ENCODE measurements at regions not wholly inside any gene's neighbourhood (a gene's known extent, or its start where the extent isn't known, plus 50 kb on each side); places are given as distances from the start of the nearest gene placed in this dataset.

DNA sequence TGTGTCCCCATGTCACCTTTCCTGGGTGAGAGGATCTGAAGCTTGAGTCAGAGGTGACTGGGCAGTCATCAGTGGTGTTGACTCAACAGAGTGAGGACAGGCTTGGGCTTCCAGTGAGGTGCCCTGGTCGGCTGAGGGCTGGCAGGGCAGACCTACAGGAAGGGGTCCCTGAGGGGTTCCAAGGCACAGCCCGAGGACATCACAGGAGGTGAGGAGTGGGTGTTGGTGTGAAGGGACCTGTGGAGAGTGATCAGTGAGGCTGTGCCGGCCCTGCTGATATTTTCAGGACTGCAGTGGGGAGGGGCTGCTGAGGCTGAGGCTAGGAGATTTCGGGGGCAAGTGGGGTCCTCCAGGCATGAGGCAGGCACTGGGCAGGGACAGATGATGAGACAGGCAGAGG, 545.5 kb downstream of the TCERG1L start:
- TF ChIP-seq, protein P1, sequence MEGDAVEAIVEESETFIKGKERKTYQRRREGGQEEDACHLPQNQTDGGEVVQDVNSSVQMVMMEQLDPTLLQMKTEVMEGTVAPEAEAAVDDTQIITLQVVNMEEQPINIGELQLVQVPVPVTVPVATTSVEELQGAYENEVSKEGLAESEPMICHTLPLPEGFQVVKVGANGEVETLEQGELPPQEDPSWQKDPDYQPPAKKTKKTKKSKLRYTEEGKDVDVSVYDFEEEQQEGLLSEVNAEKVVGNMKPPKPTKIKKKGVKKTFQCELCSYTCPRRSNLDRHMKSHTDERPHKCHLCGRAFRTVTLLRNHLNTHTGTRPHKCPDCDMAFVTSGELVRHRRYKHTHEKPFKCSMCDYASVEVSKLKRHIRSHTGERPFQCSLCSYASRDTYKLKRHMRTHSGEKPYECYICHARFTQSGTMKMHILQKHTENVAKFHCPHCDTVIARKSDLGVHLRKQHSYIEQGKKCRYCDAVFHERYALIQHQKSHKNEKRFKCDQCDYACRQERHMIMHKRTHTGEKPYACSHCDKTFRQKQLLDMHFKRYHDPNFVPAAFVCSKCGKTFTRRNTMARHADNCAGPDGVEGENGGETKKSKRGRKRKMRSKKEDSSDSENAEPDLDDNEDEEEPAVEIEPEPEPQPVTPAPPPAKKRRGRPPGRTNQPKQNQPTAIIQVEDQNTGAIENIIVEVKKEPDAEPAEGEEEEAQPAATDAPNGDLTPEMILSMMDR (IDR thresholded peaks at IDR 0.05), result no peak
- intact Hi-C loops (cut with DNase I), result no loop called here
- no peaks in the 10 kb centered on the region for H3K36me3 ChIP-seq
- no peak overlapping the region for H3K4me3 ChIP-seq
- no peaks in the 10 kb centered on the region for H3K27me3 ChIP-seq
- peak in 1 of 3 donors; percentile 38 for DNase-seq
- no peaks in the 10 kb centered on the region for H3K9me3 ChIP-seq
- no peak for ATAC-seq
- WGBS (ENCODE audit: insufficient coverage, low coverage, low lambda C conversion rate, missing lambda C conversion rate), result 52% methylated on average over 4 of the region's 4 CpGs
- H3K4me1 ChIP-seq, result no peaks in the 10 kb centered on the region
- no peak overlapping the region for H3K27ac ChIP-seq

DNA sequence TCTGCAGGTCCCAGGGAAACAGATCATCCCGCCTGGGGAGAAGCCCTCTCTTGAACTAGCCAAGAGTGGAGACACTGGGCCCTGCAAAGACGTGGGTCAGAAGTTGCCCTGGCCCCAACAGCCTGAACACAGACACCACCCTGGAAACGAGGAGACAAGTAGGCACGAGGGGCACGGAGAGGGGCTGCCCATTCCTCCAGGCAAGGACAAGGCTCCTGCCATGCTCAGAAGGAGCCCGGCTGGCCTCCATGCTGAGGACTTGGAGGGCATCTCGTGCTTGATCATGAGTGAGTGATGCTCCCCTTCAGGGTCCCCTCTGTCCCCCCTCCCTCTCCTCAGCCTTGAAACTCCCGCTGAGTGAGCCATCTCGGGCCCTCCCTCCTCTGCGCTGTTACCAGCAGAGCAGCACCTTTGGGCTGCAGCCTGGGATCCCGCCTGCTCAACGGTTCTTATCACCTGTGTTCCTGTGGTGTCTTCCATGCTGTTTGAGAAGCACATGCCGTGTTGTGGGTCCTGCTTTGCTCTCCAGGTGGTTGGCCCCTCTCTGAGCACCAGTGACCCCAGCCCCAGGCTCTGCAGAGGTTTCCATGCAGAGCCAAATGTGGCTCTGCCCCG, 544.3 kb downstream of the TCERG1L start:
- Histone ChIP-seq H3K27ac (no peak overlapping the region), H3K4me3 (no peak overlapping the region), H3K4me1 (no peaks in the 10 kb centered on the region), H3K36me3 (no peaks in the 10 kb centered on the region), H3K9me3 (no peaks in the 10 kb centered on the region), H3K27me3 (no peaks in the 10 kb centered on the region)
- intact Hi-C loops (cut with DNase I), result no loop called here
- TF ChIP-seq, protein P1 (IDR thresholded peaks at IDR 0.05), result no peak
- TF ChIP-seq POLR2A (IDR thresholded peaks at IDR 0.05), result no peak
- DNase-seq (peak in 1 of 3 donors; percentile 22), ATAC-seq (no peak)
- WGBS (ENCODE audit: insufficient coverage, low coverage, low lambda C conversion rate, missing lambda C conversion rate), result 33% methylated on average over 1 of the region's 14 CpGs

DNA sequence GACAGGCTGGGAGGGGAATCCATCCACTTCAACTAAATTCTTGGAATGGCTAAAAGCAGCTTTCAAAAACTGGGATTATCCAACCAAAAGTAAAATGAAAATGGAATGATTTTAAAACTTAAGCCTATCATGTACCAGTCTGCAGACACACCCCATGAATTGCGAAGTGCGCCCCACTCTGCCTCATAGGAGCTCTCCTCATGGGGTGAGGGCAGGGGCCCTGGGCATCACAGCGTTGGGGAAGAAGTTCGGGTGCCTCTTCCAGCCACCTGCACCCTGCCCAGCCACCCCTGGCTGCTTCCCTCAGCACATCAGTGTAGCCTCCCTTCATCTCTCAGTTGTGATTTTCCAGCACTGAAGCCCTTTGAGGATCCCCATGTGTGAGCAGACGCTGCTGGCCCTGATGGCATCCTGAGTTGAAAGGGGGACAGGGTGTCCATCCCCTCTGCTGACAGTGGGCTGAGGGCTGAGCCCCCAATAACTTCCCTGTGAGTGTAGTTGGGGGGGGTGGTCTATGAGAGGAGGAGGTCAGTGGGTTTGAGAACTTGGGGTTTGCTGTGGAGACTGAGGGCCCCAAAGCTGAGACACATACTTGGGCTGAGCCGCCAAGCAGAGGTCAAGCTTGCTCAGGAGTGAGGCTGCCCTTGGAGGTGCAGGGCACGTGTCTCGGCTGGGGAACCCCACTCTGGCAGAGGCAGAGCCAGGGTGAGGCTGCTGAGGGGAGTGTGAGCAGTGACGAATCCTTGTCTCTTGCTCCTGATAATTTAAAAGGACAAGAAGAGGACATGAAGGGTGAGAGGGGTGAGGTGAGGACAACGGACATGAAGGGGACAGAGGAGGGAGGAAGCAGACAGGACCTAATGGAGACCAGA, 542.1 kb downstream of the TCERG1L start:
- TF ChIP-seq, protein P1 (IDR thresholded peaks at IDR 0.05), result no peak
- no peak for TF ChIP-seq POLR2A (IDR thresholded peaks at IDR 0.05)
- Histone ChIP-seq H3K36me3 (no peaks in the 10 kb centered on the region), H3K4me1 (no peaks in the 10 kb centered on the region), H3K9me3 (no peaks in the 10 kb centered on the region), H3K4me3 (no peak overlapping the region), H3K27me3 (no peaks in the 10 kb centered on the region), H3K27ac (no peak overlapping the region)
- no peak for ATAC-seq
- intact Hi-C loops (cut with DNase I), result no loop called here
- DNase-seq, result no peak
- 74% methylated on average over 5 of the region's 10 CpGs for WGBS (ENCODE audit: insufficient coverage, low coverage, low lambda C conversion rate, missing lambda C conversion rate)

DNA sequence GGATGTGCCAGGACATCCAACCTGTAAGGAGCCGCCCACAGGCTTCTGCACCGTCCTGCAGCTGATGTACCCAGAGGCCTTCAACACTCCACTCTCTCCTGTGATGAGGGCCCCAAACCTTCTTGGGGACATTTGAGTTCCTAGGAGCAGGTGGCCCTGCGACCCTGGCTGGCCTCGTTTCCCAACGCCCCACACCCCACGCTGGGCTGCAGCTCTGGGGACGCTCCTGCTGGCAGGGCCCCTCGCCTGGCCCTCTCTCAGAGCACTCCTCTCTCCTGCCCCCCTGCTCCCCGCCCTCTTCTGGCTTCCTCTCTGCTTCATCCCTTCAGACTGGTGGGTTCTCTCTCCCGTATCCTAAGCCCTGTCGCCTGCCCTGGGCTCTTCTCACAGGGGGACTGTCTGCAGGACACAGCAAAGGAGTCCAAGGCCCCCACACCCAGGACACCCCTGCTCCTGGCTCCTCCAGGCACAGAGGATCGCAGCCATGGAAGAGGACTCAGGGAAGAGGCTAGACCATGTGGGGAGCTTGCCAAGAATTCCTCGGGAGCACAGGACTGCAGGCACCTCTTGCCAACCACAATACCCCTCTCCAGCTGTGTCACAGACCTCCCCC, 541.4 kb downstream of the TCERG1L start:
- ATAC-seq (peak in 1 of 4 donors; percentile 7), DNase-seq (no peak)
- no peaks in the 10 kb centered on the region for H3K27me3 ChIP-seq
- no peaks in the 10 kb centered on the region for H3K36me3 ChIP-seq
- intact Hi-C loops (cut with DNase I), result no loop called here
- H3K4me1 ChIP-seq, result no peaks in the 10 kb centered on the region
- TF ChIP-seq POLR2A (IDR thresholded peaks at IDR 0.05), result no peak
- TF ChIP-seq, protein P1 (IDR thresholded peaks at IDR 0.05), result no peak
- no peak overlapping the region for H3K27ac ChIP-seq
- WGBS (ENCODE audit: insufficient coverage, low coverage, low lambda C conversion rate, missing lambda C conversion rate), result 69% methylated on average over 8 of the region's 13 CpGs
- no peaks in the 10 kb centered on the region for H3K9me3 ChIP-seq
- H3K4me3 ChIP-seq, result no peak overlapping the region

Data from right lobe of liver (tissue), 6 donors.